H1 (cell line): ENCODE measurements at regions not wholly inside any gene's neighbourhood (a gene's known extent, or its start where the extent isn't known, plus 50 kb on each side); places are given as distances from the start of the nearest gene placed in this dataset.

Experiments used
- CTCF ChIA-PET: fragments of 300-600 bp; sonication (Branson Sonifier 250); formaldehyde crosslinking; loops from one replicate; lab custom pipeline; 2021; ENCODE audit not compliant: partially characterized antibody; lab: Charles Lee
- POLR2A ChIA-PET: fragments of 300-600 bp; sonication (Branson Sonifier 250); formaldehyde crosslinking; loops from one replicate; lab custom pipeline; 2021; ENCODE audit warnings: inconsistent platforms; ENCODE audit not compliant: partially characterized antibody; lab: Charles Lee
- DNase-seq, 2 experiments: peaks; one replicate each; pipeline versions ENCODE4 v3.0.0 to v3.0.0-alpha.2; 2010 to 2022; ENCODE audit warnings: low spot score in 2 of 2, low read depth in 1 of 2, mixed read lengths in 1 of 2
- FAIRE-seq: peaks from 2 replicates; lab custom pipeline; 2011; peaks lifted over from hg19 to GRCh38; lab: Jason Lieb, UNC
- H2AFZ ChIP-seq: 2 replicates; pipeline ENCODE4 v1.8.1; 2012; ENCODE audit warnings: low read length, inconsistent platforms
- H2AK5ac ChIP-seq: 2 replicates; pipeline ENCODE4 v1.6.1; 2013; ENCODE audit warnings: low read depth, low read length
- H2BK120ac ChIP-seq: replicated peaks from 2 replicates; pipeline ENCODE3; 2013; ENCODE audit warnings: low read depth, low read length, inconsistent platforms
- H2BK12ac ChIP-seq: 2 replicates; pipeline ENCODE4 v1.6.1; 2013; ENCODE audit warnings: low read depth, low read length
- H2BK15ac ChIP-seq: 2 replicates; pipeline ENCODE4 v1.6.1; 2013; ENCODE audit warnings: low read length
- H2BK20ac ChIP-seq: 2 replicates; pipeline ENCODE4 v1.6.1; 2013; ENCODE audit warnings: low read length
- H2BK5ac ChIP-seq: 2 replicates; pipeline ENCODE4 v1.6.1; 2013; ENCODE audit warnings: low read depth, low read length
- H3K14ac ChIP-seq: 2 replicates; pipeline ENCODE4 v1.6.1; 2013; ENCODE audit warnings: inconsistent platforms; ENCODE audit not compliant: insufficient read length
- H3K18ac ChIP-seq: 2 replicates; pipeline ENCODE4 v1.6.1; 2013; ENCODE audit warnings: low read length; ENCODE audit errors: extremely low read depth
- H3K23ac ChIP-seq: 2 replicates; pipeline ENCODE4 v1.6.1; 2013; ENCODE audit warnings: inconsistent platforms; ENCODE audit not compliant: insufficient read length
- H3K23me2 ChIP-seq: 2 replicates; pipeline ENCODE4 v1.6.1; 2013; ENCODE audit warnings: low read depth, low read length
- H3K27ac ChIP-seq: 2 replicates; pipeline ENCODE4 v1.6.1; 2011; ENCODE audit warnings: low read depth, low read length, inconsistent platforms
- H3K27me3 ChIP-seq, 4 experiments: replicated peaks in 1 of 4; 1 replicate in 1 of 4; 2 replicates in 3 of 4; pipeline versions ENCODE4 v1.6.1 to v1.8.1; 2011 to 2013; ENCODE audit warnings: low read length in 3 of 4, mild to moderate bottlenecking in 3 of 4, inconsistent platforms in 2 of 4, mixed read lengths in 2 of 4, moderate library complexity in 1 of 4; ENCODE audit not compliant: control insufficient read depth in 3 of 4, insufficient read depth in 3 of 4; ENCODE audit errors: extremely low read depth in 1 of 4
- H3K36me3 ChIP-seq, 4 experiments: 2 replicates each; pipeline versions ENCODE4 v1.6.1 to v1.8.1; 2011 to 2013; ENCODE audit warnings: mild to moderate bottlenecking in 4 of 4, low read length in 3 of 4, moderate library complexity in 2 of 4, control low read depth in 1 of 4, inconsistent platforms in 1 of 4; ENCODE audit not compliant: insufficient read depth in 4 of 4, control insufficient read depth in 2 of 4
- H3K4ac ChIP-seq: replicated peaks from 2 replicates; pipeline ENCODE3; 2013; ENCODE audit warnings: low read length, low read depth, mixed read lengths, inconsistent platforms; ENCODE audit not compliant: insufficient read length
- H3K4me1 ChIP-seq, 4 experiments: replicated peaks in 1 of 4; 1 replicate in 1 of 4; 2 replicates in 3 of 4; pipeline versions ENCODE4 v1.6.1 to v1.8.1; 2011 to 2013; ENCODE audit warnings: low read length in 3 of 4, inconsistent platforms in 2 of 4, mixed read lengths in 1 of 4; ENCODE audit not compliant: insufficient read depth in 4 of 4, control insufficient read depth in 3 of 4
- H3K4me2 ChIP-seq, 2 experiments: 2 replicates each; pipeline versions ENCODE4 v1.6.1 to v1.8.1; 2011 to 2013; ENCODE audit warnings: low read depth in 2 of 2, low read length in 2 of 2, control low read depth in 1 of 2, inconsistent platforms in 1 of 2, mild to moderate bottlenecking in 1 of 2; ENCODE audit not compliant: insufficient read depth in 1 of 2
- H3K4me3 ChIP-seq, 4 experiments: fragments of 200-600, 300-600 bp in 1 of 4; sonication (generic), shearing (Covaris generic), sonication (Bioruptor Twin) in 1 of 4; 2 replicates each; pipeline versions ENCODE4 v1.5.1 to v1.8.1; 2011 to 2016; ENCODE audit warnings: low read length in 4 of 4, low read depth in 3 of 4, control low read depth in 2 of 4, inconsistent platforms in 2 of 4, mild to moderate bottlenecking in 2 of 4, mixed read lengths in 1 of 4, moderate library complexity in 1 of 4; ENCODE audit not compliant: insufficient read depth in 2 of 4; ENCODE audit errors: extremely low read depth in 1 of 4
- H3K56ac ChIP-seq: replicated peaks from 2 replicates; pipeline ENCODE3; 2013; ENCODE audit warnings: low read depth, mild to moderate bottlenecking, mixed read lengths, low read length, inconsistent platforms; ENCODE audit not compliant: insufficient read length
- H3K79me1 ChIP-seq: 2 replicates; pipeline ENCODE4 v1.6.1; 2013; ENCODE audit warnings: low read depth, low read length, control low read depth
- H3K79me2 ChIP-seq, 2 experiments: 2 replicates each; pipeline versions ENCODE4 v1.6.1 to v1.8.1; 2012 to 2013; ENCODE audit warnings: low read length in 2 of 2, mild to moderate bottlenecking in 2 of 2, inconsistent platforms in 1 of 2; ENCODE audit not compliant: insufficient read depth in 2 of 2, control insufficient read depth in 1 of 2
- H3K9ac ChIP-seq, 4 experiments: replicated peaks in 1 of 4; 1 replicate in 1 of 4; 2 replicates in 3 of 4; pipeline versions ENCODE4 v1.6.1 to v1.8.1; 2011 to 2013; ENCODE audit warnings: low read depth in 3 of 4, low read length in 3 of 4, control low read depth in 2 of 4, mild to moderate bottlenecking in 2 of 4, moderate library complexity in 2 of 4, inconsistent platforms in 1 of 4; ENCODE audit errors: extremely low read depth in 1 of 4
- H3K9me3 ChIP-seq, 2 experiments: 2 replicates each; pipeline versions ENCODE4 v1.6.1 to v1.8.1; 2012 to 2013; ENCODE audit warnings: mild to moderate bottlenecking in 2 of 2, moderate library complexity in 2 of 2, control low read depth in 1 of 2, inconsistent platforms in 1 of 2, low read depth in 1 of 2, low read length in 1 of 2, mixed read lengths in 1 of 2; ENCODE audit not compliant: insufficient read depth in 2 of 2
- H4K20me1 ChIP-seq, 2 experiments: replicated peaks in 1 of 2; 2 replicates each; pipeline versions ENCODE3 to v1.8.1; 2011 to 2013; ENCODE audit warnings: inconsistent platforms in 2 of 2, low read length in 2 of 2, mild to moderate bottlenecking in 1 of 2; ENCODE audit not compliant: insufficient read depth in 2 of 2, control insufficient read depth in 1 of 2
- H4K5ac ChIP-seq: 2 replicates; pipeline ENCODE4 v1.6.1; 2013; ENCODE audit warnings: low read length, low read depth, mixed read lengths, inconsistent platforms; ENCODE audit not compliant: insufficient read length
- H4K8ac ChIP-seq: 2 replicates; pipeline ENCODE4 v1.8.0; 2013; ENCODE audit warnings: mild to moderate bottlenecking, moderate library complexity, low read length, inconsistent platforms; ENCODE audit not compliant: insufficient read depth; ENCODE audit errors: extremely low read depth
- H4K91ac ChIP-seq: replicated peaks from 2 replicates; pipeline ENCODE3; 2013; ENCODE audit warnings: low read length, mixed read lengths, inconsistent platforms; ENCODE audit not compliant: insufficient read length
- HDAC2 ChIP-seq, 2 experiments: fragments of 300-600 bp in 1 of 2; sonication (generic) in 1 of 2; IDR thresholded peaks; 2 replicates each; pipeline ENCODE4 v1.6.1; 2011 to 2012; ENCODE audit warnings: low read depth in 2 of 2, low read length in 2 of 2, mild to moderate bottlenecking in 2 of 2, moderate library complexity in 2 of 2, borderline replicate concordance in 1 of 2, inconsistent platforms in 1 of 2
- HDAC6 ChIP-seq: IDR thresholded peaks from one replicate; pipeline ENCODE4 v1.7.1; 2012; ENCODE audit warnings: low read depth, mild to moderate bottlenecking, inconsistent platforms, low read length, moderate library complexity
- KDM4A ChIP-seq: IDR thresholded peaks from one replicate; pipeline ENCODE4 v1.7.1; 2012; ENCODE audit warnings: low read depth, mild to moderate bottlenecking, moderate library complexity, low read length, inconsistent platforms; ENCODE audit not compliant: severe bottlenecking
- KDM5A ChIP-seq: fragments of 200-600 bp; IDR thresholded peaks from 2 replicates; pipeline ENCODE4 v1.7.1; 2012; ENCODE audit warnings: mild to moderate bottlenecking, low read length, inconsistent platforms, mixed read lengths
- NRF1 ChIP-seq: IDR thresholded peaks from 2 replicates; pipeline ENCODE4 v1.6.1; 2011; ENCODE audit warnings: mild to moderate bottlenecking, low read depth, low read length, improper control_type of control experiment
- PHF8 ChIP-seq: fragments of 200-600 bp; sonication (generic); conservative IDR thresholded peaks from 2 replicates; pipeline ENCODE4 v1.7.1; 2012; ENCODE audit warnings: low read depth, mild to moderate bottlenecking, inconsistent platforms, low read length, moderate library complexity
- POLR2AphosphoS5 ChIP-seq: IDR thresholded peaks from 2 replicates; pipeline ENCODE4 v1.6.1; 2011; ENCODE audit warnings: low read depth, low read length
- RFX5 ChIP-seq: IDR thresholded peaks from 2 replicates; pipeline ENCODE4 v1.6.1; 2011; ENCODE audit warnings: low read depth, low read length, improper control_type of control experiment, borderline replicate concordance
- RXRA ChIP-seq: IDR thresholded peaks from 2 replicates; pipeline ENCODE4 v1.6.1; 2011; ENCODE audit warnings: low read depth, mild to moderate bottlenecking, low read length, moderate library complexity; ENCODE audit not compliant: insufficient read depth
- WGBS, 2 experiments: shearing (Covaris generic) in 1 of 2; methylation state at CpG; one replicate each; pipeline versions ENCODE4 v1.1.6 to v1.1.7; 2013 to 2015; ENCODE audit warnings: low lambda C conversion rate in 2 of 2, mixed read lengths in 2 of 2, inconsistent platforms in 1 of 2, low coverage in 1 of 2, missing lambda C conversion rate in 1 of 2; ENCODE audit not compliant: insufficient replicate concordance in 2 of 2, insufficient coverage in 1 of 2, insufficient read length in 1 of 2; ENCODE audit errors: extremely low coverage in 1 of 2, missing lambda C conversion rate in 1 of 2; 5-methylcytosine and 5-hydroxymethylcytosine counted together
- TF ChIP-seq, protein P1 (sequence below), 3 experiments: IDR thresholded peaks; 1 replicate in 2 of 3; 2 replicates in 1 of 3; pipeline versions ENCODE4 v1.5.1 to v1.6.1; 2011; ENCODE audit warnings: low read length in 3 of 3, mild to moderate bottlenecking in 3 of 3, inconsistent platforms in 2 of 3, low read depth in 1 of 3, moderate library complexity in 1 of 3; ENCODE audit not compliant: insufficient read depth in 1 of 3; ENCODE audit errors: control extremely low read depth in 1 of 3

DNA sequence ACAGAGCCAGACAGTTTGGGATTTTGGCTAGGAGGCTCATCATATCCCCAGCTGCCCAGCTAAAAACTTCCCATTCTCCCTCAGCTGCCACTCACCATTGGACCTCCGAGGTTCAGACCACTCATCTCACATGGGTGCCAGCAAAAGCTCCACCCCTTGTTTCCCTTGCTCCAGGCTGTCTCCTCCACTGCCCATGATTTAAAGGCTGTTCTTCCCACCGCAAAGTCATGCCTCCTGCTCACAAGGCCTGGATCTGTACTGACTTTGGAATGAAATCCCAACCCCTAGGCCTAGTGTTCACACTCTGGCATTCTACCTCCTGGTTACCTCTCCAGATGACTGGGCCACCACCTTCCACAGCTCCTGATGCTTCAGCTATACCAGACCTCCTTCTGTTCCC lies 142.2 kb upstream of the EOLA2 start:
- WGBS, 2 experiments = 92% methylated on average over 2 of the region's 2 CpGs; no CpG with 5 or more reads in 1 of the 2 experiments
- Histone ChIP-seq H4K8ac (no peak overlapping the region), H2AFZ (no peak overlapping the region), H3K36me3 (no peaks in the 10 kb centered on the region), H2BK120ac (no peak overlapping the region), H3K4me3 (no peak overlapping the region), H3K27me3 (no peaks in the 10 kb centered on the region), H2BK15ac (no peak overlapping the region), H3K4me2 (no peak overlapping the region), H4K91ac (no peak overlapping the region), H2AK5ac (no peak overlapping the region), H3K23me2 (no peaks in the 10 kb centered on the region), H3K56ac (no peak overlapping the region), H3K9me3 (no peaks in the 10 kb centered on the region), H3K4ac (no peak overlapping the region), H3K23ac (no peak overlapping the region), H2BK5ac (no peak overlapping the region), H3K18ac (no peak overlapping the region), H3K27ac (no peak overlapping the region), H3K79me2 (no peaks in the 10 kb centered on the region), H4K20me1 (no peaks in the 10 kb centered on the region), H3K14ac (no peak overlapping the region), H3K79me1 (no peaks in the 10 kb centered on the region), H2BK12ac (no peak overlapping the region), H2BK20ac (no peak overlapping the region), H4K5ac (no peak overlapping the region), H3K9ac (no peak overlapping the region), H3K4me1 (no peaks in the 10 kb centered on the region)
- no peak for DNase-seq
- ChIA-PET CTCF (no interaction called here), POLR2A (no interaction called here)
- FAIRE-seq = no peak
- TF ChIP-seq HDAC6 = no peak
- TF ChIP-seq, protein P1, sequence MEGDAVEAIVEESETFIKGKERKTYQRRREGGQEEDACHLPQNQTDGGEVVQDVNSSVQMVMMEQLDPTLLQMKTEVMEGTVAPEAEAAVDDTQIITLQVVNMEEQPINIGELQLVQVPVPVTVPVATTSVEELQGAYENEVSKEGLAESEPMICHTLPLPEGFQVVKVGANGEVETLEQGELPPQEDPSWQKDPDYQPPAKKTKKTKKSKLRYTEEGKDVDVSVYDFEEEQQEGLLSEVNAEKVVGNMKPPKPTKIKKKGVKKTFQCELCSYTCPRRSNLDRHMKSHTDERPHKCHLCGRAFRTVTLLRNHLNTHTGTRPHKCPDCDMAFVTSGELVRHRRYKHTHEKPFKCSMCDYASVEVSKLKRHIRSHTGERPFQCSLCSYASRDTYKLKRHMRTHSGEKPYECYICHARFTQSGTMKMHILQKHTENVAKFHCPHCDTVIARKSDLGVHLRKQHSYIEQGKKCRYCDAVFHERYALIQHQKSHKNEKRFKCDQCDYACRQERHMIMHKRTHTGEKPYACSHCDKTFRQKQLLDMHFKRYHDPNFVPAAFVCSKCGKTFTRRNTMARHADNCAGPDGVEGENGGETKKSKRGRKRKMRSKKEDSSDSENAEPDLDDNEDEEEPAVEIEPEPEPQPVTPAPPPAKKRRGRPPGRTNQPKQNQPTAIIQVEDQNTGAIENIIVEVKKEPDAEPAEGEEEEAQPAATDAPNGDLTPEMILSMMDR (IDR thresholded peaks at IDR 0.05; ENCODE audit: control extremely low read depth in 1 of 3, insufficient read depth in 1 of 3, low read depth in 1 of 3, low read length in 3 of 3) = no peak
- TF ChIP-seq POLR2AphosphoS5 = no peak
- no peak for TF ChIP-seq KDM4A
- TF ChIP-seq NRF1 = no peak
- no peak for TF ChIP-seq PHF8
- no peak for TF ChIP-seq RFX5
- no peak for TF ChIP-seq HDAC2 (IDR thresholded peaks at IDR 0.05; ENCODE audit: borderline replicate concordance in 1 of 2, low read depth in 2 of 2, low read length in 2 of 2)
- TF ChIP-seq KDM5A = no peak
- no peak for TF ChIP-seq RXRA
